GM23338 (cell line): ENCODE measurements at regions not wholly inside any gene's neighbourhood (a gene's known extent, or its start where the extent isn't known, plus 50 kb on each side); places are given as distances from the start of the nearest gene placed in this dataset.
"Not testable (repeated sequence)": the region's sequence is repeated elsewhere in the genome, so short reads cannot be mapped to it uniquely, and the experiment has no call there.

Experiments used
- CREB1 ChIP-seq: fragments of 250-450 bp; sonication (Bioruptor Pico); IDR thresholded peaks from 2 replicates; pipeline ENCODE4 v1.5.0; 2020; ENCODE audit warnings: low read depth, mild to moderate bottlenecking, moderate library complexity
- CTCF ChIP-seq, 2 experiments: fragments of 200-600 bp in 1 of 2; sonication (generic) in 1 of 2; conservative IDR thresholded peaks; 2 replicates each; pipeline versions ENCODE4 v1.5.1 to v1.6.1; 2016 to 2017; ENCODE audit warnings: antibody characterized with exemption in 2 of 2, low read depth in 2 of 2, mild to moderate bottlenecking in 2 of 2, moderate library complexity in 1 of 2
- EZH2 ChIP-seq: fragments of 200-600 bp; sonication (generic); IDR thresholded peaks from one replicate; pipeline ENCODE4 v1.8.0; 2017; ENCODE audit warnings: antibody characterized with exemption, mild to moderate bottlenecking, low read depth; ENCODE audit not compliant: unreplicated experiment
- POLR2AphosphoS5 ChIP-seq: IDR thresholded peaks from 2 replicates; pipeline ENCODE4 v1.6.1; 2016; ENCODE audit warnings: antibody characterized with exemption, low read depth
- REST ChIP-seq: IDR thresholded peaks from one replicate; pipeline ENCODE4 v1.6.1; 2018; ENCODE audit warnings: antibody characterized with exemption; ENCODE audit not compliant: unreplicated experiment
- STAT1 ChIP-seq: IDR thresholded peaks from one replicate; pipeline ENCODE4 v1.6.1; 2016; ENCODE audit warnings: antibody characterized with exemption; ENCODE audit not compliant: unreplicated experiment
- ZNF114 ChIP-seq: fragments of 250-450 bp; sonication (Bioruptor Pico); IDR thresholded peaks from 2 replicates; pipeline ENCODE4 v1.5.0; 2020; ENCODE audit warnings: mild to moderate bottlenecking, moderate library complexity
- TF ChIP-seq, protein P1 (sequence below): IDR thresholded peaks from 2 replicates; pipeline ENCODE4 v1.6.1; 2016; ENCODE audit warnings: antibody characterized with exemption

- not testable (repeated sequence) for TF ChIP-seq CTCF (conservative IDR thresholded peaks at IDR 0.05; ENCODE audit: low read depth in 2 of 2); EZH2; STAT1; ZNF114; CREB1 (CRISPR knock-in tag); REST; POLR2AphosphoS5
- TF ChIP-seq, protein P1, sequence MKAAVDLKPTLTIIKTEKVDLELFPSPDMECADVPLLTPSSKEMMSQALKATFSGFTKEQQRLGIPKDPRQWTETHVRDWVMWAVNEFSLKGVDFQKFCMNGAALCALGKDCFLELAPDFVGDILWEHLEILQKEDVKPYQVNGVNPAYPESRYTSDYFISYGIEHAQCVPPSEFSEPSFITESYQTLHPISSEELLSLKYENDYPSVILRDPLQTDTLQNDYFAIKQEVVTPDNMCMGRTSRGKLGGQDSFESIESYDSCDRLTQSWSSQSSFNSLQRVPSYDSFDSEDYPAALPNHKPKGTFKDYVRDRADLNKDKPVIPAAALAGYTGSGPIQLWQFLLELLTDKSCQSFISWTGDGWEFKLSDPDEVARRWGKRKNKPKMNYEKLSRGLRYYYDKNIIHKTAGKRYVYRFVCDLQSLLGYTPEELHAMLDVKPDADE, result not testable (repeated sequence)
Measured at GRCh38 chr4:49288796-49289195, 302.7 kb downstream of the CWH43 start.
